ENCODE measurements at regions not wholly inside any gene's neighbourhood (a gene's known extent, or its start where the extent isn't known, plus 50 kb on each side); places are given as distances from the start of the nearest gene placed in this dataset.

DNA sequence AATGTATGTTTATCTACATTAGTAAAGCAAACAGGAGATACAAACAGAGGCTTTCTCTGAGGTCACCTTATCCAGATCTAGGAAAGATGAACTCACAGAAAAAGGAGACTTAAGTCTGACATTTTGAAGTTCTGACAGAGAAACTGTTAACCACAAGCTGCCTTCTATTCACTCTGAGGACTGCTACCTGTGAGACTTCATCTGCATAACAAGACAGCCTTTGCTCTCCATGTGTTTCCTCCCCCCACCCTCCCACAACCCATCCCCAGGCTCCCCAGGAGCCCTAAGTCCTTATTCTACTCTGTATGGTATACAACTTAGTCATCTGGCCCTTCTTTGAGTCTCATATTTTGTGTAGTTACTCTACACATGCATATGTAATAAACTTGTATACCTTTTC, 699.0 kb downstream of the FGF9 start:
- Histone ChIP-seq H3K4me1 (no peaks in the 10 kb centered on the region), H3K4me3 (no peak overlapping the region), H3K36me3 (no peaks in the 10 kb centered on the region), H3K9me3 (peaks cover 0 to 34% (median 16%) of the 10 kb centered on the region in 12 donors), H3K27me3 (no peaks in the 10 kb centered on the region), H3K27ac (no peak overlapping the region)
- DNase-seq (no peak), ATAC-seq (no peak)
- no peak for TF ChIP-seq POLR2A (IDR thresholded peaks at IDR 0.05)
- TF ChIP-seq, protein P1, sequence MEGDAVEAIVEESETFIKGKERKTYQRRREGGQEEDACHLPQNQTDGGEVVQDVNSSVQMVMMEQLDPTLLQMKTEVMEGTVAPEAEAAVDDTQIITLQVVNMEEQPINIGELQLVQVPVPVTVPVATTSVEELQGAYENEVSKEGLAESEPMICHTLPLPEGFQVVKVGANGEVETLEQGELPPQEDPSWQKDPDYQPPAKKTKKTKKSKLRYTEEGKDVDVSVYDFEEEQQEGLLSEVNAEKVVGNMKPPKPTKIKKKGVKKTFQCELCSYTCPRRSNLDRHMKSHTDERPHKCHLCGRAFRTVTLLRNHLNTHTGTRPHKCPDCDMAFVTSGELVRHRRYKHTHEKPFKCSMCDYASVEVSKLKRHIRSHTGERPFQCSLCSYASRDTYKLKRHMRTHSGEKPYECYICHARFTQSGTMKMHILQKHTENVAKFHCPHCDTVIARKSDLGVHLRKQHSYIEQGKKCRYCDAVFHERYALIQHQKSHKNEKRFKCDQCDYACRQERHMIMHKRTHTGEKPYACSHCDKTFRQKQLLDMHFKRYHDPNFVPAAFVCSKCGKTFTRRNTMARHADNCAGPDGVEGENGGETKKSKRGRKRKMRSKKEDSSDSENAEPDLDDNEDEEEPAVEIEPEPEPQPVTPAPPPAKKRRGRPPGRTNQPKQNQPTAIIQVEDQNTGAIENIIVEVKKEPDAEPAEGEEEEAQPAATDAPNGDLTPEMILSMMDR (IDR thresholded peaks at IDR 0.05) = no peak
- intact Hi-C loops (cut with DNase I) = no loop called here

DNA sequence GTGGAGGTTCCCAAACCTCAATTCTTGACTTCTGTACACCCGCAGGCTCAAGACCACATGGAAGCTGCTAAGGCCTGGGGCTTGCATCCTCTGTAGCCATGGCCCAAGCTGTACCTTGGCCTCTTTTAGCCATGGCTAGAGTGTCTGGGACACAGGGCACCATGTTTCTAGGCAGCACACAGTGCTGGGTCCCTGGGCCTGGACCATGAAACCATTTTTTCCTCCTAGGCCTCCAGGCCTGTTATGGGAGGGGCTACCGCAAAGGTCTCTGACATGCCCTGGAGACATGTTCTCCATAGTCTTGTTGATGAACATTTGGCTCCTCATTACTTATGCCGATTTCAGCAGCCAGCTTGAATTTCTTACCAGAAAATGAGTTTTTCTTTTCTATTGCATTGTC, 701.4 kb downstream of the FGF9 start:
- H3K27ac ChIP-seq = no peak overlapping the region
- H3K36me3 ChIP-seq = no peaks in the 10 kb centered on the region
- no peak for TF ChIP-seq POLR2A (IDR thresholded peaks at IDR 0.05)
- TF ChIP-seq, protein P1 (IDR thresholded peaks at IDR 0.05) = no peak
- 92 to 99% (median 95%) methylated on average over 3 of the region's 3 CpGs for WGBS, 4 donors
- no peak for ATAC-seq
- DNase-seq = no peak
- intact Hi-C loops (cut with DNase I) = no loop called here
- no peak overlapping the region for H3K4me3 ChIP-seq
- no peaks in the 10 kb centered on the region for H3K4me1 ChIP-seq
- H3K9me3 ChIP-seq = peaks cover 0 to 21% (median 9%) of the 10 kb centered on the region in 12 donors
- no peaks in the 10 kb centered on the region for H3K27me3 ChIP-seq

DNA sequence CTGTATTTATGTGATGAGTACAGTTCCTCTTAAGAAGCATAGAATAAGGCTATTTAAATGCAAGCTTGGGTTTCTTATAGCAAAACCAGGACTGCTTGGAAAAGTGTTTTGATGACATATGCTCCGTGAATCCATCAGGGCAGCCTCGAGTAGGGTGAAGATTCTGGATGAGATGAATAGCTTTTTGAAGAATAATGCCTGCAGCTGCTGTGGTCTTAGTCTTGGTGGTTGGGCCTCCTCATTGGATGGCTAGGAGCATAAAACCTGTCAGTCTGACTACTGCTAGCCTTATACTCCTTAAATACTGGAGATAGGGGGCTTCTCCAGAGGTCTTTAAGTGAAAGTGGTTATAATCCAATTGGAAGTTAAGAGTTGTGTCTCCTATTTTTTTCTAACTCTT, 704.3 kb downstream of the FGF9 start:
- Histone ChIP-seq H3K4me3 (no peak overlapping the region), H3K9me3 (peaks cover 0 to 32% (median 13%) of the 10 kb centered on the region in 12 donors), H3K4me1 (no peaks in the 10 kb centered on the region), H3K36me3 (no peaks in the 10 kb centered on the region), H3K27ac (no peak overlapping the region), H3K27me3 (no peaks in the 10 kb centered on the region)
- intact Hi-C loops (cut with DNase I) = no loop called here
- DNase-seq (no peak), ATAC-seq (no peak)
- WGBS, 4 donors = 77 to 87% (median 84%) methylated on average over 2 of the region's 2 CpGs
- TF ChIP-seq POLR2A (IDR thresholded peaks at IDR 0.05) = no peak
- TF ChIP-seq, protein P1 (IDR thresholded peaks at IDR 0.05) = no peak

DNA sequence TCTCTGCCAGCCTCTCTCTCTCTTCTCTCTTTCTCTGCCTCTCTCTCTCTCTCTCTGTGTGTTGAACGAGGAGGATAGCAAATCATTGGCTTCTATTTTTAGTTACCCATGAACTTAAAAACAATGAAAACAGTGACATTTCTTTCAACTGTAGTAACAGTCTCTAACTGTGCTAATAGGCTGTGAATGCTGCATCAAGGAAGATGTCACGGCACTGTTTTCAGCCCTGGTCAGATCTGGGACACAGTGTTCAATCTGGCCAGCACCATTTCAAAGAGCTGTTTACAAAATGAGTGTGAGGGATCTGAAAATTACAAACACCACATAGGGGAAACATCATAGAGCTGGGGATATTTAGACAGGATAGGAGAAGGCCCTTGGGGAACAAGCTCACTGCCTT, 717.0 kb downstream of the FGF9 start:
- Histone ChIP-seq H3K36me3 (no peaks in the 10 kb centered on the region), H3K27me3 (no peaks in the 10 kb centered on the region), H3K27ac (peak overlapping the region in 1 of 12 donors; percentile 16), H3K9me3 (no peaks in the 10 kb centered on the region), H3K4me3 (no peak overlapping the region), H3K4me1 (peaks cover 0 to 4% (median 0%) of the 10 kb centered on the region in 12 donors)
- intact Hi-C loops (cut with DNase I) = loop anchor here in 1 of 10 donors (2.0 kb wide), 1 partner anchor 55 kb away; no protein-coding TSS in a partner anchor
- whole genome bisulfite sequencing, 4 donors = 14 to 53% (median 32%) methylated on average over 2 of the region's 2 CpGs
- no peak for TF ChIP-seq POLR2A (IDR thresholded peaks at IDR 0.05)
- TF ChIP-seq, protein P1 (IDR thresholded peaks at IDR 0.05) = no peak
- ATAC-seq (peak in 3 of 4 donors; percentile 22 to 83 (median 49)), DNase-seq (no peak)
